H9 (cell line): ENCODE measurements at regions not wholly inside any gene's neighbourhood (a gene's known extent, or its start where the extent isn't known, plus 50 kb on each side); places are given as distances from the start of the nearest gene placed in this dataset.

Source experiments
- DNase-seq: peaks from one replicate; pipeline ENCODE4 v3.0.0-alpha.2; 2017
- H2AFZ ChIP-seq: one replicate; pipeline ENCODE4 v1.6.1; 2013; ENCODE audit warnings: mild to moderate bottlenecking, low read length, control low read depth, moderate library complexity
- H2AK5ac ChIP-seq: 2 replicates; pipeline ENCODE4 v1.6.1; 2013; ENCODE audit warnings: low read length, control low read depth, mixed read lengths; ENCODE audit not compliant: insufficient read length
- H2BK120ac ChIP-seq: one replicate; pipeline ENCODE4 v1.6.1; 2013; ENCODE audit warnings: low read depth, mild to moderate bottlenecking, low read length, control low read depth, inconsistent platforms; ENCODE audit not compliant: poor library complexity, severe bottlenecking
- H2BK12ac ChIP-seq: 2 replicates; pipeline ENCODE4 v1.6.1; 2013; ENCODE audit warnings: low read length, control low read depth, mixed read lengths, low read depth; ENCODE audit not compliant: insufficient read length
- H2BK15ac ChIP-seq: 2 replicates; pipeline ENCODE4 v1.6.1; 2013; ENCODE audit warnings: low read depth, low read length, control low read depth
- H2BK20ac ChIP-seq: one replicate; pipeline ENCODE4 v1.6.1; 2013; ENCODE audit warnings: low read depth, mild to moderate bottlenecking, low read length, control low read depth, inconsistent platforms; ENCODE audit not compliant: poor library complexity, severe bottlenecking
- H2BK5ac ChIP-seq: 2 replicates; pipeline ENCODE4 v1.6.1; 2013; ENCODE audit warnings: low read length, control low read depth, mixed read lengths; ENCODE audit not compliant: insufficient read length
- H3K14ac ChIP-seq: 2 replicates; pipeline ENCODE4 v1.6.1; 2013; ENCODE audit warnings: low read length, control low read depth; ENCODE audit not compliant: insufficient read depth
- H3K18ac ChIP-seq: 2 replicates; pipeline ENCODE4 v1.6.1; 2013; ENCODE audit warnings: low read depth, mild to moderate bottlenecking, mixed read lengths, low read length, control low read depth; ENCODE audit not compliant: insufficient read length
- H3K23ac ChIP-seq: 2 replicates; pipeline ENCODE4 v1.6.1; 2013; ENCODE audit warnings: low read length, control low read depth, mixed read lengths, low read depth; ENCODE audit not compliant: insufficient read length
- H3K23me2 ChIP-seq: 2 replicates; pipeline ENCODE4 v1.6.1; 2013; ENCODE audit warnings: low read depth, mild to moderate bottlenecking, mixed read lengths, low read length, control low read depth; ENCODE audit not compliant: insufficient read length, poor library complexity, severe bottlenecking
- H3K27ac ChIP-seq: 2 replicates; pipeline ENCODE4 v1.5.1; 2013; ENCODE audit warnings: low read length, control low read depth, mixed read lengths, low read depth; ENCODE audit not compliant: insufficient read length
- H3K27me3 ChIP-seq: 2 replicates; pipeline ENCODE4 v1.6.1; 2013; ENCODE audit warnings: low read length, control low read depth, inconsistent platforms; ENCODE audit not compliant: insufficient read depth
- H3K4ac ChIP-seq: 2 replicates; pipeline ENCODE4 v1.6.1; 2013; ENCODE audit warnings: low read depth, mild to moderate bottlenecking, control low read depth, inconsistent platforms, low read length, moderate library complexity
- H3K4me1 ChIP-seq: 2 replicates; pipeline ENCODE4 v1.6.1; 2013; ENCODE audit warnings: low read length, control low read depth, inconsistent platforms; ENCODE audit not compliant: insufficient read depth
- H3K4me2 ChIP-seq: 2 replicates; pipeline ENCODE4 v1.6.1; 2013; ENCODE audit warnings: low read length, control low read depth, mixed read lengths; ENCODE audit not compliant: insufficient read length, insufficient read depth
- H3K56ac ChIP-seq: 2 replicates; pipeline ENCODE4 v1.6.1; 2013; ENCODE audit warnings: low read depth, mild to moderate bottlenecking, mixed read lengths, low read length, control low read depth; ENCODE audit not compliant: insufficient read length
- H3K79me1 ChIP-seq: 2 replicates; pipeline ENCODE4 v1.6.1; 2013; ENCODE audit warnings: low read depth, mild to moderate bottlenecking, moderate library complexity, low read length, control low read depth, inconsistent platforms; ENCODE audit not compliant: insufficient read depth, poor library complexity, severe bottlenecking
- H3K79me2 ChIP-seq: 2 replicates; pipeline ENCODE4 v1.6.1; 2013; ENCODE audit warnings: low read length, control low read depth, inconsistent platforms; ENCODE audit not compliant: insufficient read depth
- H3K9ac ChIP-seq: 2 replicates; pipeline ENCODE4 v1.6.1; 2013; ENCODE audit warnings: low read length, control low read depth, mixed read lengths; ENCODE audit not compliant: insufficient read length; ENCODE audit errors: extremely low read depth
- H3K9me3 ChIP-seq: one replicate; pipeline ENCODE4 v1.6.1; 2013; ENCODE audit warnings: low read depth, low read length, inconsistent platforms; ENCODE audit not compliant: control insufficient read depth
- H3T11ph ChIP-seq: one replicate; pipeline ENCODE4 v1.6.1; 2013; ENCODE audit warnings: mild to moderate bottlenecking, low read length, control low read depth, inconsistent platforms
- H4K20me1 ChIP-seq: one replicate; pipeline ENCODE4 v1.6.1; 2013; ENCODE audit not compliant: control insufficient read depth, insufficient read length, insufficient read depth
- H4K5ac ChIP-seq: 2 replicates; pipeline ENCODE4 v1.6.1; 2013; ENCODE audit warnings: low read depth, mild to moderate bottlenecking, mixed read lengths, low read length, control low read depth; ENCODE audit not compliant: insufficient read length
- H4K8ac ChIP-seq: replicated peaks from 2 replicates; pipeline ENCODE4 v1.6.1; 2013; ENCODE audit warnings: low read length, control low read depth, mixed read lengths, low read depth; ENCODE audit not compliant: insufficient read length
- H4K91ac ChIP-seq: 2 replicates; pipeline ENCODE4 v1.6.1; 2013; ENCODE audit warnings: low read depth, mild to moderate bottlenecking, moderate library complexity, mixed read lengths, low read length, control low read depth; ENCODE audit not compliant: insufficient read length
- H3K27ac Mint-ChIP-seq, 3 experiments: 2 replicates in 2 of 3; 3 replicates in 1 of 3; pipeline ENCODE4 v1.8.0; 2020 to 2021; ENCODE audit warnings: mixed read lengths in 3 of 3, mild to moderate bottlenecking in 1 of 3, moderate library complexity in 1 of 3
- H3K27me3 Mint-ChIP-seq: 2 replicates; pipeline ENCODE4 v1.8.0; 2021; ENCODE audit warnings: low read depth, mild to moderate bottlenecking, moderate library complexity, mixed read lengths
- H3K36me3 Mint-ChIP-seq, 3 experiments: 2 replicates in 2 of 3; 3 replicates in 1 of 3; pipeline ENCODE4 v1.8.0; 2020 to 2021; ENCODE audit warnings: low read depth in 3 of 3, mixed read lengths in 3 of 3; ENCODE audit not compliant: insufficient read depth in 1 of 3
- H3K4me1 Mint-ChIP-seq, 2 experiments: 2 replicates each; pipeline ENCODE4 v1.8.0; 2020; ENCODE audit warnings: mixed read lengths in 2 of 2
- H3K4me3 Mint-ChIP-seq, 2 experiments: 2 replicates in 1 of 2; 3 replicates in 1 of 2; pipeline ENCODE4 v1.8.0; 2020 to 2021; ENCODE audit warnings: mild to moderate bottlenecking in 2 of 2, mixed read lengths in 2 of 2, moderate library complexity in 1 of 2
- H3K9me3 Mint-ChIP-seq, 2 experiments: 2 replicates in 1 of 2; 3 replicates in 1 of 2; pipeline ENCODE4 v1.8.0; 2020; ENCODE audit warnings: mild to moderate bottlenecking in 2 of 2, mixed read lengths in 2 of 2, moderate library complexity in 1 of 2
- CTCF ChIP-seq: fragments of 200-600 bp; sonication (generic); conservative IDR thresholded peaks from 3 replicates; pipeline ENCODE4 v1.8.0; 2021; ENCODE audit warnings: antibody characterized with exemption, mild to moderate bottlenecking
- WGBS: extraction: QIAGEN DNeasy Blood & Tissue Kit; methylation state at CpG from one replicate; pipeline ENCODE4 v1.1.7; 2013; ENCODE audit warnings: missing lambda C conversion rate, low lambda C conversion rate, mixed read lengths; ENCODE audit not compliant: insufficient read length; ENCODE audit errors: extremely low coverage; 5-methylcytosine and 5-hydroxymethylcytosine counted together

GRCh38 chr1:201597551-201598230 is 58.8 kb downstream of the NAV1 start:
- Histone ChIP-seq H3K4me2 (no peak overlapping the region), H3K79me2 (no peaks in the 10 kb centered on the region)

More at GRCh38 chr1:201597551-201598230, 58.8 kb downstream of the NAV1 start:
- H3K9me3 Mint-ChIP-seq = no peaks in the 10 kb centered on the region; a peak in 1 of 5 replicates
- peaks cover 8% of the 10 kb centered on the region for H3K27me3 Mint-ChIP-seq
- Histone ChIP-seq H3K4ac (no peak overlapping the region), H4K5ac (no peak overlapping the region), H2AFZ (no peak overlapping the region), H3K9me3 (no peaks in the 10 kb centered on the region), H3T11ph (no peak overlapping the region), H2BK15ac (no peak overlapping the region), H2BK12ac (no peak overlapping the region), H4K20me1 (no peaks in the 10 kb centered on the region), H3K27ac (no peak overlapping the region), H3K4me1 (no peaks in the 10 kb centered on the region; the same call in 1 of the 2 replicates), H3K23me2 (no peaks in the 10 kb centered on the region), H3K23ac (no peak overlapping the region), H3K27me3 (no peaks in the 10 kb centered on the region), H2AK5ac (no peak overlapping the region), H2BK20ac (no peak overlapping the region), H4K91ac (no peak overlapping the region), H2BK5ac (no peak overlapping the region), H3K79me1 (no peaks in the 10 kb centered on the region), H4K8ac (no peak overlapping the region), H3K14ac (no peak overlapping the region), H3K18ac (no peak overlapping the region), H2BK120ac (no peak overlapping the region), H3K9ac (no peak overlapping the region), H3K56ac (no peak overlapping the region)
- H3K4me3 Mint-ChIP-seq = no peak overlapping the region
- no peak overlapping the region for H3K27ac Mint-ChIP-seq
- no peaks in the 10 kb centered on the region for H3K36me3 Mint-ChIP-seq
- peaks cover 19 to 20% of the 10 kb centered on the region in 2 experiments for H3K4me1 Mint-ChIP-seq
- no peak for DNase-seq
- no CpG with 5 or more reads among the region's 15 CpGs for WGBS
- no peak for TF ChIP-seq CTCF
